DMS53 (cell line): ENCODE measurements at regions not wholly inside any gene's neighbourhood (a gene's known extent, or its start where the extent isn't known, plus 50 kb on each side); places are given as distances from the start of the nearest gene placed in this dataset.

ENCODE experiments used
- DNase-seq: peaks from one replicate; lab custom pipeline; 2025; lab: John Stamatoyannopoulos, UW

DNA sequence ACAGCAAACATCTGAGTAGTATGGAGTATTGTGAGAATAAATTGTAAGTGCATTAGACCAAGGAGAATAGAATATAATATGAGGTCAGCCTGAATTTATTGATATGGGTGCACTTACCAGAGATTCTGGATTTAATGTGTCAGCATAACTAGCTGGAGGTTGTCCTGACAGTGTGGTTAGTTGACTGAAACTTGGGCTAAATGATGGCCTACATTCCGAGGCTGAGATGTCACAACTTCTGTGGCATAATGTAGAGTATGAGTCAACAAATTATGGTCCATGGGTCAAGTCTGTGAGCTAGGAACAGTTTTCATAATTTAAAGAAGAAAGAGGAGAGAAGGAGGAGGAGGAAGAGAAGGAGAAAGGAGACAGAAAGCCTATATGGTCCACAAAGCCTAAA is 127.6 kb downstream of the QPCT start:
- no peak for DNase-seq

DNA sequence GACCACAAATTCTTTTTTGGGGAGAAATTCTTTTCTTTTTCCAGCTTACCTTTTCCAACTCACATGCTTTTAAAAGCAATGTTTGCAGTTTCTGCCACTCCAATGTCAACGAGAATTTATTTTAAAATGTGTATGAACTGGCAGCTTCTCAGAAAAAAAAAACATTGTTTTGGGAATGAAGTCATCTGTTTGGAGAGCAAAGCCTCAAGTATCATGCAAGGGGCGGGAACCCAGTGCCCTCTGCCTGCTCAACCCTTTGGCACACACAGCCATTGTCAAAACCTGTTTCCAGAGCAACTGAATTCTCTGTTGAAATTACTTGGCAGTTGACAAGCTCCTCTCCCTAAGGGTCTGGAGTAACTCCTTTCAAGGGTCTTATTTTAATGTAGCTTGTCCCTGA is 128.5 kb downstream of the QPCT start:
- peak; percentile 91 for DNase-seq

DNA sequence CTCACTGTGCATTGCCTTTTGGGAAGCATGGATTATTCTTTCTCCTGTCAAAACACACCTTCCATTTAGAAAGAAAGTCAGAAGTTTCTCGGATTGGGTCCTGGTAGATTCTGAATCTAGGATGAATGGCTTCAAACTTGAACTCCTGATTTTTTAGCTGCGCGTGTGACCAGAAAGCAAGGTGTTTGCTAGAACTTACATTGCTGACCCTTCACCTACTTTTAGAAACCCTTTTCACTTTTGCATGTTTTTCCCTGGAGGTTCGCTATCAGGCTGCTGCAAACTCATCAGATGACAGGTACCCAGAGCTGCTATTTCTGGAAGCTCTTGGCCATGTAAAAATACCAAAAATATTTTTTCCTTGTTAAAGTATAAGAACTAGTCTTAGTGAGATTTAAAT is 132.0 kb downstream of the QPCT start:
- DNase-seq = no peak

DNA sequence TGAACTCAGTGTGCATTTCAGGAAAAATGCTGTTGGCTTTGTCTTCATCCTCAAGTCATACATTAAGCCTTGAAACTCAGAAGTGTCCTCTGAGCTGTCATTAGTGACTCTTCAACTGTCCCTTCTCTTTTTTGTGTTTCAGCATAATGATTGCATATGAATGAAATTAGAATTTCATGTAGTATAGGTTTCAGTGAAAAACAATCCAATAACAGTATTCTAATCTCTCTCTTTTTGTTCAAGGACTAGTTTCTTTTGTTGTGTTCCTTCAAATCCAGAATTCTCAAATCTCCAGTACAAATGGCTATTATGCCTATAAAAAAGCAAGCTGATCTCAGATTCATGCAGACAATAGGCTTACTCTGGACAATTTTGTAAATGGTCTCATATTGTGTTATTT is 133.5 kb downstream of the QPCT start:
- DNase-seq = no peak

DNA sequence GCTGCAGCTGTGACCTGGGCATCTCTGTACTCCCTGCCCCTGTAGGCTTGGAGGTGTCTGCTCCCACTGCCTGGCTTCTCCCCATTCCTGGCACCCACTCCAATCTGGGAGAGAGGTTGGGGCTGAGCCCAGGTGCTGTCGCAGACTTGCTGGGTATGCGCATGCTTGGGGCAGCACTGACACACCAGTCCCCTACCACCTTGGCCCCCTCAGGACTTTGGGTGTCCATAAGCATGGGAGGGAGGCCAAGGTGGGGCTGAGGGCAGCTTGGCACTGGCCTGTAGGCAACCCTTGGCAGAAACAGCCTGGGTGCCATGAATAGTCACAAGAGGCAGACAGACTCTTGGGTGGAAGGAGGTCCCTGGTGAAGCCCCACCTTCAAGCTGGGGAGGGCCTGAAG is 136.8 kb downstream of the QPCT start:
- DNase-seq = no peak

DNA sequence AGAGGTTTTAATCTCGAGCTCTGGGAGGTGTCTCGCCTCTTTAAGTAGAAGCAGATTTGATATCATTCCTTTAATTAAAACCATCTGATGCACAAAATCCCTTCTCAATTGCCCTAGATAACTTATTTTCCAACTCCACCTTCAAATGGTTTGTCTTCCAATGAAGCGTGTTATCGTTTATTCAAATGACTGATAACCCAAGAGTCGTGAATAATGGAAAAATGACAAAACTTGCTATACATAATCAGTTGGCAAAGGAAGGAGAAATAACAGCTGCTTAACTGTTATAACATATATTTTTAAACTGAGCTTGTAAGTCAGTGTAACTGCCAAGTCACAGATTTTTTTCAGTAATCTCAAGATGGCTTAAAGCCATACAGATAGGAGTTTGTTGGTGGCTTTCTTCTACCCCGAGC is 144.6 kb downstream of the QPCT start:
- DNase-seq = no peak

DNA sequence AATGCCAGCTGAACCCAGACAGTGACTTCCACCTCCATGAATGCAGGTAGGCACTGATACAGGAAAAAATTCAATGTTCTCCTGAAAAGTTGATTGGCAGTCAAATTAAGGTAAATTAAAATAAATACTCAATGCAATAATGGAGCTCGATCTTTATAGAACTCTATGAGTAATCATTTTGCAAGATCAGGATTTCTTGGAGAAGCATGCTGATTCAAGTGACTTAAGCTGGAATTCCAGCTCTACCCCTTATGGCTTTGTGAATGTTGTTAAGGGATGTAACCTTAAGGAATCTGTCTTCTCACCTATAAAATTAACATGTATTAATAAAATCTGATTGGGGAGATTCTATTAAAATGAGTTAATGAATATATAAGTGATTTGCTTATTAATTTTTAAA is 145.1 kb downstream of the QPCT start:
- no peak for DNase-seq

DNA sequence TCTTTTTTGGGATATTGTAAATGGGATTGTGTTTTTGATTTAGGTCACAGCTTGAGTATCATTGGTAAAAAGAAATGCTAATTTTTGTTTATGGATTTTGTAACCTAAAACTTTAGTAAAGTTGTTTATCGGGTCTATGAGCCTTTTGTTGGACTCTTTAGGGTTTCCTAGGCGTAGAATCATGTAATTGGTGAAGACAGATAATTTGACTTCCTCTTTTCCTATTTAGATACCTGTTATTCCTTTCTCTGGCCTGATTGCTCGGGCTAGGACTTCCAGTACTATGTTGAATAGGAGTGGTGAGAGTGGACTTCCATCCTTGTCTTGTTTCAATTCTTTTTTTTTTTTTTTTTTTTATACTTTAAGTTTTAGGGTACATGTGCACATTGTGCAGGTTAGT is 149.0 kb downstream of the QPCT start:
- no peak for DNase-seq

DNA sequence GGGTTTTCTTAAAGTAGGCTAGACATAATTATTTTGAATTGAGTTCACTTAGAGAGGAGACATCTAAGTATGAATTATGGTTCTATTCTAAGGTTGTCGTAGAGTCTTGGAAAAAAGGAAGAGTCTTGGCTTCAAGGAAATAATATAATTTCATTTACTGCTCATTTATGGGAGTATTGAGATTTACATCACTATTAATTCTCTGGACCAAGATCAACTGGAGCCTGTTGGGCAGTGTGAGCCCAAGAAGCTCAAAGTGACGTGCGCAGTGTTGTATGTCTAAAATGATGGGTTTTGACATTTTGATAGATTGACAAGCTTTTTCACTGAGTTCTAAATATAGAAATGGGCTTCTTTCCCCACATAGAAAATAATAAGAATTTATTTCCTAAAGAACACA is 154.7 kb downstream of the QPCT start:
- DNase-seq = no peak

DNA sequence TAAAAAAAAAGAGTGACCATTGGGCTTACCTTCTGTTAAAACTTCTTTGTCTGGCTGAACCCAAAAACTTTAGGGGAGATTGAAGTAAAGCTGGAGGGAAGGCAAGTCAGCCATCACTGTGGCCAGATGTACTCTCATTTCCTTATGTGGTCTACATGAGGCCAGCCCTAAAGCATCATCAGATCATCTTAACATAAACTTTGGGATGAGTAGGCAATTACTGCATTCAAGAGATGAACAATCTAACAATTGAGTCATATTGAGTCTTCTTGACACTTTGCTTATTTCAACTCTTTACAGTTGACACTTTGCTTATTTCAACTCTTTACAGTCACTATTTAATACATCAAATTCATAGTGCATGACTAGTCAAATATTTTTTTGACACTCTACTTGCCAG is 155.6 kb downstream of the QPCT start:
- DNase-seq = no peak

DNA sequence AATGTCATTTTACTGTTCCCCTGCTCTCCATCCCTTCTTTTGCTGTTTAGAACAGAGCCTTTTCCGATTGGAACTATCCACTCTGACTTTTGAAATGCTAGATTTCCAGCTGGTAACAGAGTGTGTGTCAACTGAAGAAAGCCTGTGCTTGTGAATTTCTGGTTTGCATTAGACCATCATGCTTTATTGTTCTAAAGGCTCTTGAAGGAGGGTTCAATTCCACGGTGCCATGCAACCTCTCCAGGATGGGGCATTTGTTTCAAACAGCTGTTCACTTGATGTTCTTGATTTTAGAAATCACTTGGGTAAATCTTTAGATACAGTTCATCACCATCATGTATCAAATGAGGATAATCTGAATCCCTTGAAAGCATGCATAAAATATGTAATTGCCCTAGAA is 156.7 kb downstream of the QPCT start:
- no peak for DNase-seq

DNA sequence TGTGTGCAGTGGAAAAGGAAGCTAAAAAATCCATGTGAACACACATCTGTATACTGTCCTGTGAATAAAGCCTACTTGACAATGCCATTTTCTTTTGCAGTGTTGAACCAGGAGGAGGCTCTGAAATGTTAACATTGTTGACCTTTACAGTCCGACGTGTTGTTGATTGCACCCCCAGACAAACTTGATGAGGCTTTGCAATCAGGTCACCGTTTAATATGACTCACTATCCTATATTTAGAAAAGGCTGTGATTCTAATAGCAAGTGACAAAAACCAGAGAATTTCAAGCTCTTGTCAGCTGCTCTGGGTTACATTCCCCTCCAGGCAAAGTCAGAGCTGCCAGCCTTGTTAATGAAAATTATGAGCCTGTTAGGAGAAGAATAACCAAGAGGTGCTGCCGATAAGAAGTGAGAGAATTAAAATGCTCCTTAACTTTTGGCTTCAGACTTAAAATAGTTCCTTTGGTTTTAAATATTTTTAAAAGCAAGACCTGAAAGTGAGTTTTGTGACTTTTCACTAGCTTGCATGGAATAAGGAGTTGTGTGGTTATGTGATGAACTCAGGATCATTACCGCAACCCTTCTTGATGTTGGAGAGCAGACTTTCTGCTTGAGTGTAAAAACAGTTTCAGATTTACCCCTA is 162.1 kb downstream of the QPCT start:
- peak; percentile 49 for DNase-seq

DNA sequence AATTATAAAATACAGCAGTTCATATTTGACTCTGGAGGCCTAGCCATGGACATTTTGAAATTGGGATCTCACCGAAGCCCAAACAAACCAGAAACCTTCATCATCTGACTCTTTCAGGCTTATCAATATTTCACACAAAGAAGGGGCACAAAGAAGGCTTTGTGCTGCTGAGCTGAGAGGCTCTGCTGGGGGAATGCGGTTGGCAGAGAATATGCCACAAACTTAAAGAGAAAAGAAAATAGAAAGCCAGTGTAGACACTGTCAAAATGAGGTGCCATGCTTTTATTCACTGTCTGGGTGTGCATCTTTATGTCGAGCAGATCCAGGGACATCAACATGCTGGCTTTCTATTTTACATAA is 162.6 kb downstream of the QPCT start:
- DNase-seq = no peak

DNA sequence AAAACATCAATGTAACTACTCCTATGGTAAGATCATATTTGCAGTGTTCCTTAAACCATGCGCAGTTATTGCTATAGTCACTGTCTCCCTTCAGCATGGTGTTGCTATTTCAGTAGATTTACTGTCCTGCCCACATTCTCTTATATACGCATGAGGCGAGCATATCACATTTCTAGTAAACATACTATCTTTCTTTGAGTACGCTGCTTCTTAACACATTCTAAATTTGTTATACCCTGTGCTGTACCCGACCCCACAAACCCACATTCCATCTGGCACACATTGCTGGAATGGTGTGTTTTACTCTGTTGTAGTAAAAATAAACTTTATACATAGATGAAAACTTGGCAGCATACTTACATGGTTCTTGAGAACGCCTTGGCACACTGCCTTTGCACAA is 163.3 kb downstream of the QPCT start:
- DNase-seq = no peak

DNA sequence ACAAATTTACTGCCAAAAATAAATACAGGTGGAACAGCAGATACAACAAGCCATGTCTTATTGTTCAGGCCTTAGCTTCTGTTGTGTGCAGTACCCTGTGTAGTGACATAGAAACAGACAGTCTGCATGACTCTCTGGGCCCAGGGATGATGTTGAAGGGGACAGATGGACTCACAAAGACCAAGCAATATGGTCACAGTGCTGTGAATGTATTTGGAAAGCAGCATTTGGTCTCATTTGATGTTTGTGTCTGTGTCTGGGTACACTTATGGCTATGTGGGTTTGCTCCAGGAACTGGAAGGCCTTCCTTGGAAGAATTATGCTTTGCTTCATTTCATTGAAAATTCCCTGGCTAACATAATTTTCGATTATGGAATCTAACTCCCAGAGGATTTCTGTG is 158.5 kb downstream of the CDC42EP3 start:
- no peak for DNase-seq

DNA sequence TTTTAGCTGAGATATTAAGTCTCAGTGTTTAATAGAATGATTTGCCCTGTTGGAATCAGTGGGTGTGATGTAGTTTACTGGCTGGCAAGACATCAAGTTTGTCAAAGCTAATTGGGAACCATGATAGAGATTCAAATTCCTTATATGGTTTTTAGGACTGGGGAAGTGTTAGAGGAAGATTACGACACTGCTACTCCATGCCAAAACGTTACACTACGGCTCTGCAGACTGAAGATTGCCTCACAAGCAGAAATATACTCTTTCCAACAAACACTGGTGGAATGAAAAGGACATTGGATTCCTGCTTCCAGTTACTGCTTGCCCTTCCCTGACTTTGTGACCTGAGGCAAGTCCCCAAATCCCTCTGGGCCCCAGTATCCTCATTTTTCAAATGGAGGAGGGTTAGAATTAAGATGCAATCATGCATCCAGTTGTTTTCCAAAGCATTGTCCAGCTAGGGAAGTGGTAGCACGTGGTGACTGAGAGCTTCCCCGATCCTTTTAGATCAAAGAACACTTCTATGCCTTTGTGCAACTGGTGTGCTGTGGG is 147.6 kb downstream of the CDC42EP3 start:
- no peak for DNase-seq

DNA sequence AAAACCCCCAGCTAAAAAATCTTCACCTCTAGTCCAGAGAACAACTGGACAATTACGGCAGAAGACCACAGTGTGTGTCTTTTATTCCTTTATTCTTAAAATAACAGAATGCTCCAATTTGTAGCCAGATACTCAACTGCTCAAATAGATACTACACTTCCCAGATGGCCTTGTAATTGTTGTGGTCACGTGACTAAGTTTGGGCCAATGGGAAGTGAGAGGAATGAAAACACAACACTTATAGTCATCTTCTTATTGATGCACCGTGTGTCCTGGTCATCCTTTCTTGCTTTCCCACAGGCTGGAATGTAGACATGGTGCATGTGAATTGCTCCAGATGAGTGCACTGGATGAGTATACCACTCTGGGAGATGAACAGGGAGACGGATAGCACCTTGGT is 145.1 kb downstream of the CDC42EP3 start:
- DNase-seq = peak; percentile 12

DNA sequence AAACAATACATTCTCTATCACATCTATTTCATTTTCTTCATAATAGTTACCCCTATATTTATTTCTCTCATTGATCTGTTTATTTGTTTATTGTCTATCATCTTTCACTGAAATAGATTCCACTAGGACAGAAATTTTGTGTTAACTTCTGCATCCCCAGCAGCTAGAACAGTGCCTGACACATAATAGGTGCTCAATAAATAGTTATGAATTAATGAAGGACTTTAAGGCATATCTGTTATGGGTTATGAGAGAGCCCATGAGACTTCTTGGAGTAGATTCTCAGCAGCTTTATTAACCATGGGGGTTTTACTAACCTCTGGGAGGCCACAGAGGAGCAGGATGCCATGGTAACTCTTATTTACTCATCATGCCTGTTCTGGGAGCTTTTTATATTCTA is 144.6 kb downstream of the CDC42EP3 start:
- peak; percentile 39 for DNase-seq

DNA sequence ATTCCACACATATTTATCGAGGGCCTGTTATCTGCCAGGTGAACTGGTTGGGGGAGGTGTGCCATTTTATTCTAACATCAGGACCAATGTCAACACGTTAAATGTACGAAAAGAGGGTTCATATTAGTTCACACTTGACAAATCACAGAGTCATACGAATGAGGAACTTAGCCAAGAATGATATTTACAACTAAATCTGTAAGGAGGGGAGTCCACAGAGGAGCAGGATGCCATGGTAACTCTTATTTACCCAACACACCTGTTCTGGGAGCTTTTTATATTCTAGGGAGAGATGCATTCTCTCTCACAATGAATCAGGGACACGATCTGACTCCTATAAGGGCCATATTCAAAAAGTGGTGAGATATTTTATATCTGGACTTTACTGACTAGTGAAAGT is 144.1 kb downstream of the CDC42EP3 start:
- peak; percentile 69 for DNase-seq

DNA sequence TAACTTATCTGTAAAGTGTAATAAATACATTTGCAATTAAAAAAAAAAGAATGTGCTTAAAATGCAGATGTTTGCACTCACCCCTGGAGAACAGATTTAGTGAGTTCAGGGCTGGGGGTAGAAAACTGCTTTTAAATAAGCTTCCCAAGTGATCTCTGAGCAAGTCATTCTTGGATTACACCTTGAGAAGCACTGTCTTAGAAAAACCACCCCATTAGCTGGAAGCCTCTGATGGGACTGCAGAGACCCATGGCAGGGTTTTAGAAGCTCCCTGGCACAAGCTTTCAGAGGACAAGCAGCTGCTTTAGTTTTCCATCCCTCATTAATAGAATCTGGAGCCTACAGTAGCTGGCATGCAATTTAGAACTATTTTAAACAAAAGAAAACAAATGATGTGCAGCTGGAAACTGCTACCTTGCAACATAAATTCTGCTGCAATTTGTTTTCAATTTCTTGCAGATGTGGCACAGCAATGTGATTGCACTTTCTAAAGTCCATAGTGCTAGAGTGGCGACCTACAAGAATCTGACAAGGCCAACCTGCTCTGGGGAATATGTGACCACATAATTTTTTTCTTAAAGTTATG is 141.5 kb downstream of the CDC42EP3 start:
- no peak for DNase-seq

DNA sequence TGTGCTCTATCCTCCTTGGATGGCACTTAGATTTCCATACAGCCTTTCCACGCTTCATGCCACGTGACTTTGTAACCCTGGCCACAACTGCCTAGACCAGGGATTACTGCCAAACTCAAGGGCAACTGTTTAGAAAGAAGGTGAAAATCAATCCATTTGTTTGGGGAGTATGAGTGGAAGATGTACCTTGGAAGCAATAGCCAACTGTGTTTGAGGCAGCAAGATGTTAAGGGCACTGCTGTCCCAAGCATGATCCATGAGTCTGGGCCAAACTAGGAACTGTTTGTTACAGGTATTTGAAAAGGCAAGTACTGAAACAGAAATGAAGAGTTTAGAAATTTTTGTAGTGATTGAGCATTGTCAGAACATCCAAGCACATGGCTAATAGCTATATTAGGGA is 138.9 kb downstream of the CDC42EP3 start:
- DNase-seq = no peak

DNA sequence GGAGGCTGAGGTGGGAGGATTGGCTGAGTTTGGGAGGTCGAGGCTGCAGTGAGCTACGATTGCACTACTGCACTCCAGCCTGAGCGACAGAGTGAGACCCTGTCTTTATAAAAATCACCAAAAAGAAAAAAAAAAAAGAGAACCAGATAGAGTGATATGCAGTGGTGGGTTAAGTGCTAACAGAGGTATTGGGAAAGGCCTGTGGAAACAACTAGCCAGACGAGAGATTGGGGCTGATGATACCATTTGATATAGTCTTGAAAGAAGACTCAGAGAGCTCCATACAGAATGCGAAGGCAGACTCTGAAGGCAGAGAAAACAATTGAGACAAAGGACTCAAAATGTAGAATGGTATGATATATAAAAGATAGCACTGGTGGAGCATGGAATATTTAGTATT is 134.1 kb downstream of the CDC42EP3 start:
- DNase-seq = no peak

DNA sequence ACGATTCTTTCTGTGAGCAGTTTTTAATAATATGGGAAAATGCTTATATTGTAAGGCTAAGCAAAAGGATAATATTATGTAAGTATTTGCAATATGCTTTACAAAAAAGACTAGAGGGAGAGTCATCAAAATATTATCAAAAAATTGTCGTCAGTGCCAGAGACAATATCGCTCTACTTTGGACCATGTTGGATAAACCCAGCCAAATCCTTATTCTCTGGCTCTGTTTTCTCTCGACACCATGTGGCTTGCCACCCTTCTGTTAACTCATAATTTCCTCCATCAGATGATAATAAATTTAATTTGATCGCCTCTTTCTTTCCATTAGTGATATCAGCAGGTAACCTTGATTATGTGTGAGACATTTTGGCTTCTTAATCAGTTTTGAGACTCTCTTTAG is 129.9 kb downstream of the CDC42EP3 start:
- DNase-seq = no peak

DNA sequence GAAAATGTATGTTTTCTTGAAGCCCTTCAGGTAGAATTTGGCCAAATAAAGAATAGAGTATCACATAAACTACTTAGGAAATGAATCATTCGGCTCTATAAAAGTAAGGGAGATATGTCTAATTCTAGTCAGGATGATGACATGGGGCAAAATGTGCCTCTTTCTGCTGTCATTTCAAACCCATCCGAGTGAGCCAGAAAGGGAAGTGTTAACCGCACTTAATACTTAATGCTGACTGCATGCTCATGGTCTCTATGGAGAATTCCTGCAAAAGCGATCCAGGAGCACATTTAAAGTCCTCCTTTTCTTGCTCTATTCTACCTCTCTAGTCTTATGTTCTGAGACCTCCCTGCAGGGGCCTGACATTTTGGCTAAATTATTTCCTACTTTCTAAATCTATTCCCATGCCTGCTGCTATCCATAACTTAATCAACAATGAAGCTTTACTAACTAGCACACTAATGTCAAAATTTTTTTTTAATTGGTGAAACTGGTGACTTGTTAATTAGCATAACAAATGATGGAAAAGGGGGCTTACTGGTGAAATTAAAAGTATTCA is 127.4 kb downstream of the CDC42EP3 start:
- no peak for DNase-seq
